ENCODE measurements at regions not wholly inside any gene's neighbourhood (a gene's known extent, or its start where the extent isn't known, plus 50 kb on each side); places are given as distances from the start of the nearest gene placed in this dataset.

- no peak for DNase-seq (ENCODE audit: low read depth)
- H3K4me3 ChIP-seq (ENCODE audit: low read depth, low read length) = no peak overlapping the region
- TF ChIP-seq, protein P1, sequence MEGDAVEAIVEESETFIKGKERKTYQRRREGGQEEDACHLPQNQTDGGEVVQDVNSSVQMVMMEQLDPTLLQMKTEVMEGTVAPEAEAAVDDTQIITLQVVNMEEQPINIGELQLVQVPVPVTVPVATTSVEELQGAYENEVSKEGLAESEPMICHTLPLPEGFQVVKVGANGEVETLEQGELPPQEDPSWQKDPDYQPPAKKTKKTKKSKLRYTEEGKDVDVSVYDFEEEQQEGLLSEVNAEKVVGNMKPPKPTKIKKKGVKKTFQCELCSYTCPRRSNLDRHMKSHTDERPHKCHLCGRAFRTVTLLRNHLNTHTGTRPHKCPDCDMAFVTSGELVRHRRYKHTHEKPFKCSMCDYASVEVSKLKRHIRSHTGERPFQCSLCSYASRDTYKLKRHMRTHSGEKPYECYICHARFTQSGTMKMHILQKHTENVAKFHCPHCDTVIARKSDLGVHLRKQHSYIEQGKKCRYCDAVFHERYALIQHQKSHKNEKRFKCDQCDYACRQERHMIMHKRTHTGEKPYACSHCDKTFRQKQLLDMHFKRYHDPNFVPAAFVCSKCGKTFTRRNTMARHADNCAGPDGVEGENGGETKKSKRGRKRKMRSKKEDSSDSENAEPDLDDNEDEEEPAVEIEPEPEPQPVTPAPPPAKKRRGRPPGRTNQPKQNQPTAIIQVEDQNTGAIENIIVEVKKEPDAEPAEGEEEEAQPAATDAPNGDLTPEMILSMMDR (IDR thresholded peaks at IDR 0.05; ENCODE audit: insufficient read depth, low read length, poor library complexity, severe bottlenecking) = no peak
Observed at GRCh38 chr2:207385076-207385475, 144.7 kb upstream of the CREB1 start.

GRCh38 chr2:207385903-207386302, 143.9 kb upstream of the CREB1 start:
- DNase-seq (ENCODE audit: low read depth) = no peak
- H3K4me3 ChIP-seq (ENCODE audit: low read depth, low read length) = no peak overlapping the region
- TF ChIP-seq, protein P1 (IDR thresholded peaks at IDR 0.05; ENCODE audit: insufficient read depth, low read length, poor library complexity, severe bottlenecking) = no peak
- H3K36me3 ChIP-seq (ENCODE audit: control insufficient read depth, insufficient read depth, low read length) = no peaks in the 10 kb centered on the region
- H3K27me3 ChIP-seq (ENCODE audit: control insufficient read depth, insufficient read depth, low read length) = no peaks in the 10 kb centered on the region

More at GRCh38 chr2:207385076-207385475, 144.7 kb upstream of the CREB1 start:
- Histone ChIP-seq H3K36me3 (ENCODE audit: control insufficient read depth, insufficient read depth, low read length) (no peaks in the 10 kb centered on the region), H3K27me3 (ENCODE audit: control insufficient read depth, insufficient read depth, low read length) (no peaks in the 10 kb centered on the region)

- no peak for DNase-seq (ENCODE audit: low read depth)
- TF ChIP-seq, protein P1 (IDR thresholded peaks at IDR 0.05; ENCODE audit: insufficient read depth, low read length, poor library complexity, severe bottlenecking) = no peak
- Histone ChIP-seq H3K4me3 (ENCODE audit: low read depth, low read length) (no peak overlapping the region), H3K27me3 (ENCODE audit: control insufficient read depth, insufficient read depth, low read length) (no peaks in the 10 kb centered on the region), H3K36me3 (ENCODE audit: control insufficient read depth, insufficient read depth, low read length) (no peaks in the 10 kb centered on the region)
Observed at GRCh38 chr2:207387001-207387571, 142.7 kb upstream of the CREB1 start.

DNA sequence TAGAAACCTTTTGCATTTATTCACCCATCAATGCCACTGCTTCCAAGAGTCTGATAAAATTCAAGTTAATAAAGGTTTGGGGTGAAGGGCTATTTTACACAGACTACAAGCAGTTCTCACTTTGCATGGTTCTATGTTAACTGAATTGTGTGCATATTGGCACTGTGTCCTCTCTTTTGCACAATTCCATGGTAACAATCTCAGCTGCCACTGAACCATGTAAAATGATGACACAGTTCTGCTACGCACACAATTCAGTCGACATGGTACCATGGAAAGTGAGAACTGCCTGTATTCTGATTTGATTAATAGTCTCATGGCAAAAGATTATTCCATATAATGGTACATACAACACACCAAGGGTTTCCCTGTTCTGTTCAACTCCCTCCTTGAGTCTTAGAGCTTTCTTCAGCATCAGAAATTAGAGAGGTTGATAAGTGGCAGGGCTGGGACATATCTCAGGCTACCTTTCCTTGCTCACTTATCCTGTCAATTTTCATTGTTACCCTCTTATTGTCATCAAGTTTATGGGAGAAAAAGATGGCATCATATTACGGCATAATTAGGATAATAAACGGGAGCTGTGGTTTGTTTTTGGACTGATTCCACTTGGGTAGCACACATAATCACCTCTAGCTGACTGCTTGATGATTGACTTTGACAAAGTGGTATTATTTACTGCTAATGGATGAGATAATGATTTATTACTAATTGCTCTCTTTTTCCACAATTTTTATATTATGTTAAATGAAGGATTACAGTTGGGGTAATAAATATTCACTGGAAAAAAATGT, 139.3 kb upstream of the CREB1 start:
- TF ChIP-seq, protein P1 (IDR thresholded peaks at IDR 0.05; ENCODE audit: insufficient read depth, low read length, poor library complexity, severe bottlenecking) = no peak
- no peaks in the 10 kb centered on the region for H3K27me3 ChIP-seq (ENCODE audit: control insufficient read depth, insufficient read depth, low read length)
- no peaks in the 10 kb centered on the region for H3K36me3 ChIP-seq (ENCODE audit: control insufficient read depth, insufficient read depth, low read length)
- H3K4me3 ChIP-seq (ENCODE audit: low read depth, low read length) = no peak overlapping the region
- DNase-seq (ENCODE audit: low read depth) = no peak

GRCh38 chr2:207394203-207394781, 135.5 kb upstream of the CREB1 start:
- H3K27me3 ChIP-seq (ENCODE audit: control insufficient read depth, insufficient read depth, low read length) = no peaks in the 10 kb centered on the region
- TF ChIP-seq, protein P1 (IDR thresholded peaks at IDR 0.05; ENCODE audit: insufficient read depth, low read length, poor library complexity, severe bottlenecking) = no peak
- no peak overlapping the region for H3K4me3 ChIP-seq (ENCODE audit: low read depth, low read length)
- DNase-seq (ENCODE audit: low read depth) = no peak
- H3K36me3 ChIP-seq (ENCODE audit: control insufficient read depth, insufficient read depth, low read length) = no peaks in the 10 kb centered on the region

All from kidney epithelial cell (primary cell).